ENCODE measurements at regions not wholly inside any gene's neighbourhood (a gene's known extent, or its start where the extent isn't known, plus 50 kb on each side); places are given as distances from the start of the nearest gene placed in this dataset.

GRCh38 chr13:50128428-50128931 lies 113.2 kb downstream of the KCNRG start:
- TF ChIP-seq, protein P1, sequence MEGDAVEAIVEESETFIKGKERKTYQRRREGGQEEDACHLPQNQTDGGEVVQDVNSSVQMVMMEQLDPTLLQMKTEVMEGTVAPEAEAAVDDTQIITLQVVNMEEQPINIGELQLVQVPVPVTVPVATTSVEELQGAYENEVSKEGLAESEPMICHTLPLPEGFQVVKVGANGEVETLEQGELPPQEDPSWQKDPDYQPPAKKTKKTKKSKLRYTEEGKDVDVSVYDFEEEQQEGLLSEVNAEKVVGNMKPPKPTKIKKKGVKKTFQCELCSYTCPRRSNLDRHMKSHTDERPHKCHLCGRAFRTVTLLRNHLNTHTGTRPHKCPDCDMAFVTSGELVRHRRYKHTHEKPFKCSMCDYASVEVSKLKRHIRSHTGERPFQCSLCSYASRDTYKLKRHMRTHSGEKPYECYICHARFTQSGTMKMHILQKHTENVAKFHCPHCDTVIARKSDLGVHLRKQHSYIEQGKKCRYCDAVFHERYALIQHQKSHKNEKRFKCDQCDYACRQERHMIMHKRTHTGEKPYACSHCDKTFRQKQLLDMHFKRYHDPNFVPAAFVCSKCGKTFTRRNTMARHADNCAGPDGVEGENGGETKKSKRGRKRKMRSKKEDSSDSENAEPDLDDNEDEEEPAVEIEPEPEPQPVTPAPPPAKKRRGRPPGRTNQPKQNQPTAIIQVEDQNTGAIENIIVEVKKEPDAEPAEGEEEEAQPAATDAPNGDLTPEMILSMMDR (IDR thresholded peaks at IDR 0.05): no peak
- no peak for TF ChIP-seq POLR2A (IDR thresholded peaks at IDR 0.05; ENCODE audit: low read depth)
- TF ChIP-seq POLR2AphosphoS5 (IDR thresholded peaks at IDR 0.05): no peak
- TF ChIP-seq EP300 (IDR thresholded peaks at IDR 0.05): no peak

All from esophagus muscularis mucosa (tissue), 4 donors.